ENCODE measurements at regions not wholly inside any gene's neighbourhood (a gene's known extent, or its start where the extent isn't known, plus 50 kb on each side); places are given as distances from the start of the nearest gene placed in this dataset.

GRCh38 chr13:78258304-78258703, 339.7 kb upstream of the EDNRB start:
- no peaks in the 10 kb centered on the region for H3K36me3 ChIP-seq (ENCODE audit: low read depth, missing control alignments)
- no peak overlapping the region for H3K4me3 ChIP-seq
- no peaks in the 10 kb centered on the region for H3K9me3 ChIP-seq
- WGBS, 2 donors: 66 to 74% methylated on average over 3 of the region's 3 CpGs
- no peak for DNase-seq
- H3K27me3 ChIP-seq: no peaks in the 10 kb centered on the region
- H3K27ac ChIP-seq: no peak overlapping the region
- intact Hi-C loops (cut with DNase I; ENCODE audit: low total_unique reads): no loop called here
- H3K4me1 ChIP-seq: no peaks in the 10 kb centered on the region
- TF ChIP-seq POLR2A (IDR thresholded peaks at IDR 0.05) (no peak), CTCF (IDR thresholded peaks at IDR 0.05) (no peak)

- Histone ChIP-seq H3K4me3 (no peak overlapping the region), H3K27me3 (no peaks in the 10 kb centered on the region), H3K36me3 (ENCODE audit: low read depth, missing control alignments) (no peaks in the 10 kb centered on the region), H3K4me1 (no peaks in the 10 kb centered on the region), H3K9me3 (no peaks in the 10 kb centered on the region), H3K27ac (no peak overlapping the region)
- TF ChIP-seq POLR2A (IDR thresholded peaks at IDR 0.05): no peak
- no peak for TF ChIP-seq CTCF (IDR thresholded peaks at IDR 0.05)
- intact Hi-C loops (cut with DNase I; ENCODE audit: low total_unique reads): no loop called here
- no peak for DNase-seq
- WGBS, 2 donors: 79 to 88% methylated on average over 1 of the region's 1 CpG
Observed at GRCh38 chr13:78256484-78256883, 337.9 kb upstream of the EDNRB start.

GRCh38 chr13:78254113-78254512, 335.5 kb upstream of the EDNRB start:
- H3K36me3 ChIP-seq (ENCODE audit: low read depth, missing control alignments): no peaks in the 10 kb centered on the region
- no peak overlapping the region for H3K27ac ChIP-seq
- TF ChIP-seq POLR2A (IDR thresholded peaks at IDR 0.05) (no peak), CTCF (IDR thresholded peaks at IDR 0.05) (no peak)
- intact Hi-C loops (cut with DNase I; ENCODE audit: low total_unique reads): no loop called here
- no peaks in the 10 kb centered on the region for H3K4me1 ChIP-seq
- no peaks in the 10 kb centered on the region for H3K9me3 ChIP-seq
- no peak overlapping the region for H3K4me3 ChIP-seq
- H3K27me3 ChIP-seq: no peaks in the 10 kb centered on the region
- no peak for DNase-seq
- WGBS, 2 donors: 88 to 93% methylated on average over 3 of the region's 3 CpGs

GRCh38 chr13:78247362-78247761, 328.7 kb upstream of the EDNRB start:
- no peaks in the 10 kb centered on the region for H3K9me3 ChIP-seq
- TF ChIP-seq CTCF (IDR thresholded peaks at IDR 0.05) (no peak), POLR2A (IDR thresholded peaks at IDR 0.05) (no peak)
- intact Hi-C loops (cut with DNase I; ENCODE audit: low total_unique reads): no loop called here
- no peak overlapping the region for H3K4me3 ChIP-seq
- no peaks in the 10 kb centered on the region for H3K4me1 ChIP-seq
- H3K36me3 ChIP-seq (ENCODE audit: low read depth, missing control alignments): no peaks in the 10 kb centered on the region
- no peak overlapping the region for H3K27ac ChIP-seq
- no peak for DNase-seq
- no peaks in the 10 kb centered on the region for H3K27me3 ChIP-seq

- Histone ChIP-seq H3K4me1 (no peaks in the 10 kb centered on the region), H3K4me3 (no peak overlapping the region), H3K36me3 (ENCODE audit: low read depth, missing control alignments) (no peaks in the 10 kb centered on the region), H3K27ac (no peak overlapping the region), H3K9me3 (no peaks in the 10 kb centered on the region), H3K27me3 (no peaks in the 10 kb centered on the region)
- TF ChIP-seq CTCF (IDR thresholded peaks at IDR 0.05) (peak in 1 of 3 experiments; percentile 42), POLR2A (IDR thresholded peaks at IDR 0.05) (no peak)
- intact Hi-C loops (cut with DNase I; ENCODE audit: low total_unique reads): no loop called here
- peak; percentile 48 for DNase-seq
- WGBS, 2 donors: 5 to 15% methylated on average over 4 of the region's 4 CpGs
Observed at GRCh38 chr13:78241278-78241919, 322.8 kb upstream of the EDNRB start.
